ENCODE measurements at regions not wholly inside any gene's neighbourhood (a gene's known extent, or its start where the extent isn't known, plus 50 kb on each side); places are given as distances from the start of the nearest gene placed in this dataset.
"Not testable (repeated sequence)": the region's sequence is repeated elsewhere in the genome, so short reads cannot be mapped to it uniquely, and the experiment has no call there.

- DNase-seq (ENCODE audit: low spot score): no peak
Observed at GRCh38 chr2:33949371-33949770, 350.3 kb upstream of the FAM98A start.

- DNase-seq (ENCODE audit: low spot score): no peak
Observed at GRCh38 chr2:33946193-33946592, 347.1 kb upstream of the FAM98A start.

- DNase-seq (ENCODE audit: low spot score): no peak
Observed at GRCh38 chr2:33933203-33933602, 334.1 kb upstream of the FAM98A start.

- DNase-seq (ENCODE audit: low spot score): no peak
Observed at GRCh38 chr2:33931164-33931563, 332.1 kb upstream of the FAM98A start.

- DNase-seq (ENCODE audit: low spot score): no peak
Observed at GRCh38 chr2:33929467-33929866, 330.4 kb upstream of the FAM98A start.

GRCh38 chr2:33927756-33928155, 328.7 kb upstream of the FAM98A start:
- DNase-seq (ENCODE audit: low spot score): no peak

GRCh38 chr2:33925311-33925710, 326.2 kb upstream of the FAM98A start:
- DNase-seq (ENCODE audit: low spot score): no peak

GRCh38 chr2:33924586-33925169, 325.6 kb upstream of the FAM98A start:
- no peak for DNase-seq (ENCODE audit: low spot score)

GRCh38 chr2:33917252-33917651, 318.2 kb upstream of the FAM98A start:
- DNase-seq (ENCODE audit: low spot score): no peak

GRCh38 chr2:33913071-33913616, 314.0 kb upstream of the FAM98A start:
- no peak for DNase-seq (ENCODE audit: low spot score)

GRCh38 chr2:33911327-33911726, 312.2 kb upstream of the FAM98A start:
- DNase-seq (ENCODE audit: low spot score): no peak

- DNase-seq (ENCODE audit: low spot score): no peak
Observed at GRCh38 chr2:33909945-33910695, 311.0 kb upstream of the FAM98A start.

GRCh38 chr2:33907866-33908265, 308.8 kb upstream of the FAM98A start:
- DNase-seq (ENCODE audit: low spot score): no peak

- not testable (repeated sequence) for DNase-seq (ENCODE audit: low spot score)
Observed at GRCh38 chr2:33906129-33906528, 307.0 kb upstream of the FAM98A start.

GRCh38 chr2:33904801-33905200, 305.7 kb upstream of the FAM98A start:
- no peak for DNase-seq (ENCODE audit: low spot score)

- no peak for DNase-seq (ENCODE audit: low spot score)
Observed at GRCh38 chr2:33903701-33904100, 304.6 kb upstream of the FAM98A start.

- no peak for DNase-seq (ENCODE audit: low spot score)
Observed at GRCh38 chr2:33903215-33903614, 304.1 kb upstream of the FAM98A start.

GRCh38 chr2:33900610-33901009, 301.5 kb upstream of the FAM98A start:
- DNase-seq (ENCODE audit: low spot score): no peak

- DNase-seq (ENCODE audit: low spot score): no peak
Observed at GRCh38 chr2:33897741-33898140, 298.6 kb upstream of the FAM98A start.

- DNase-seq (ENCODE audit: low spot score): no peak
Observed at GRCh38 chr2:33893824-33894223, 294.7 kb upstream of the FAM98A start.

GRCh38 chr2:33891616-33892015, 292.5 kb upstream of the FAM98A start:
- no peak for DNase-seq (ENCODE audit: low spot score)

- no peak for DNase-seq (ENCODE audit: low spot score)
Observed at GRCh38 chr2:33890686-33891085, 291.6 kb upstream of the FAM98A start.

GRCh38 chr2:33877348-33878016, 278.4 kb upstream of the FAM98A start:
- DNase-seq (ENCODE audit: low spot score): no peak

Data from CD4-positive, alpha-beta T cell treated with Interleukin-6 at 100 ng/mL for 8 hours (primary cell).